Endothelial cell of umbilical vein (primary cell): ENCODE measurements at regions not wholly inside any gene's neighbourhood (a gene's known extent, or its start where the extent isn't known, plus 50 kb on each side); places are given as distances from the start of the nearest gene placed in this dataset.

Experiments
- BruUV-seq: library from RNA; stranded (reverse); fragments of 400-500 nt; replicated peaks from 2 replicates; lab custom pipeline; 2021; lab: Mats Ljungman, UMichigan
- CTCF ChIA-PET: fragments of 300-600, 350-600 bp; sonication (Branson Sonifier 250); formaldehyde crosslinking; loops from one replicate; lab custom pipeline; 2021; ENCODE audit warnings: antibody characterized with exemption, inconsistent platforms; lab: Charles Lee
- POLR2A ChIA-PET: fragments of 300-600, 350-600 bp; sonication (Branson Sonifier 250); formaldehyde crosslinking; loops from one replicate; lab custom pipeline; 2021; ENCODE audit warnings: antibody characterized with exemption, inconsistent platforms; lab: Charles Lee
- DNase-seq: peaks from one replicate; pipeline ENCODE4 v3.0.0-alpha.2; 2011; ENCODE audit warnings: low read depth, low spot score
- FAIRE-seq: peaks from 2 replicates; lab custom pipeline; 2011; peaks lifted over from hg19 to GRCh38; lab: Jason Lieb, UNC
- H2AFZ ChIP-seq: 2 replicates; pipeline ENCODE4 v1.6.0; 2012; ENCODE audit warnings: low read depth, low read length, control low read depth, inconsistent platforms
- H3K27ac ChIP-seq: 2 replicates; pipeline ENCODE4 v1.5.1; 2011; ENCODE audit warnings: low read depth, mild to moderate bottlenecking, control low read depth, low read length, moderate library complexity; ENCODE audit not compliant: insufficient read depth
- H3K27me3 ChIP-seq, 2 experiments: 2 replicates each; pipeline versions ENCODE4 v1.6.0 to v1.6.1; 2011; ENCODE audit warnings: low read length in 2 of 2, mixed read lengths in 1 of 2; ENCODE audit not compliant: control insufficient read depth in 2 of 2, insufficient read depth in 2 of 2
- H3K36me3 ChIP-seq, 2 experiments: 2 replicates in 1 of 2; 3 replicates in 1 of 2; pipeline ENCODE4 v1.5.1; 2011; ENCODE audit warnings: low read length in 2 of 2, mild to moderate bottlenecking in 1 of 2, moderate library complexity in 1 of 2; ENCODE audit not compliant: control insufficient read depth in 2 of 2, insufficient read depth in 2 of 2; ENCODE audit errors: extremely low read depth in 1 of 2
- H3K4me1 ChIP-seq: 3 replicates; pipeline ENCODE4 v1.5.1; 2011; ENCODE audit warnings: mild to moderate bottlenecking, low read length; ENCODE audit not compliant: control insufficient read depth, insufficient read depth; ENCODE audit errors: extremely low read depth
- H3K4me2 ChIP-seq: 2 replicates; pipeline ENCODE4 v1.6.1; 2011; ENCODE audit warnings: low read length, control low read depth, mixed read lengths; ENCODE audit not compliant: insufficient read depth
- H3K4me3 ChIP-seq, 3 experiments: fragments of 200-600 bp in 1 of 3; sonication (generic), shearing (Covaris generic) in 1 of 3; replicated peaks in 1 of 3; 2 replicates each; pipeline ENCODE4 v1.5.1; 2011 to 2016; ENCODE audit warnings: control low read depth in 3 of 3, low read length in 3 of 3, mild to moderate bottlenecking in 2 of 3, inconsistent platforms in 1 of 3, low read depth in 1 of 3, moderate library complexity in 1 of 3; ENCODE audit not compliant: insufficient read depth in 1 of 3
- H3K79me2 ChIP-seq: 2 replicates; pipeline ENCODE4 v1.6.0; 2012; ENCODE audit warnings: low read length, inconsistent platforms; ENCODE audit not compliant: control insufficient read depth, insufficient read depth
- H3K9ac ChIP-seq: replicated peaks from 2 replicates; pipeline ENCODE3; 2011; ENCODE audit warnings: low read length, control low read depth; ENCODE audit not compliant: insufficient read depth; ENCODE audit errors: extremely low read depth
- H3K9me1 ChIP-seq: replicated peaks from 3 replicates; pipeline ENCODE4 v1.6.0; 2011; ENCODE audit warnings: mild to moderate bottlenecking, low read length; ENCODE audit not compliant: control insufficient read depth, insufficient read depth; ENCODE audit errors: extremely low read depth
- H3K9me3 ChIP-seq: replicated peaks from 2 replicates; pipeline ENCODE4 v1.5.1; 2012; ENCODE audit warnings: low read length, inconsistent platforms; ENCODE audit not compliant: control insufficient read depth, insufficient read depth
- H4K20me1 ChIP-seq: replicated peaks from 2 replicates; pipeline ENCODE3; 2011; ENCODE audit warnings: mild to moderate bottlenecking, low read length; ENCODE audit not compliant: control insufficient read depth, insufficient read depth; ENCODE audit errors: extremely low read depth
- CTCF ChIP-seq, 2 donors: IDR thresholded peaks; 1 replicate in 1 of 2; 2 replicates in 1 of 2; pipeline ENCODE4 v1.5.1; 2011; ENCODE audit warnings: low read length in 2 of 2, mild to moderate bottlenecking in 2 of 2, moderate library complexity in 2 of 2, control low read depth in 1 of 2, inconsistent platforms in 1 of 2, low read depth in 1 of 2; ENCODE audit not compliant: insufficient read depth in 1 of 2; ENCODE audit errors: extremely low read depth in 1 of 2
- EZH2 ChIP-seq: IDR thresholded peaks from 2 replicates; pipeline ENCODE4 v1.6.1; 2012; ENCODE audit warnings: borderline replicate concordance, low read depth, mild to moderate bottlenecking, moderate library complexity, low read length, inconsistent platforms; ENCODE audit not compliant: severe bottlenecking
- FOS ChIP-seq: IDR thresholded peaks from 2 replicates; pipeline ENCODE4 v1.6.1; 2011; ENCODE audit warnings: mild to moderate bottlenecking, low read length, moderate library complexity, borderline replicate concordance; ENCODE audit not compliant: insufficient read depth
- GATA2 ChIP-seq: IDR thresholded peaks from 2 replicates; pipeline ENCODE4 v1.7.0; 2011; ENCODE audit warnings: low read depth, mild to moderate bottlenecking, moderate library complexity, mixed read lengths, low read length; ENCODE audit not compliant: insufficient read length, insufficient read depth
- JUN ChIP-seq: IDR thresholded peaks from 2 replicates; pipeline ENCODE4 v1.6.1; 2011; ENCODE audit warnings: borderline replicate concordance, low read depth; ENCODE audit not compliant: insufficient read length, insufficient read depth
- MAX ChIP-seq: IDR thresholded peaks from 2 replicates; pipeline ENCODE4 v1.6.1; 2011; ENCODE audit not compliant: insufficient read depth, insufficient read length
- MYC ChIP-seq: IDR thresholded peaks from one replicate; pipeline ENCODE4 v1.6.1; 2011; ENCODE audit warnings: mild to moderate bottlenecking, low read depth, low read length
- POLR2A ChIP-seq: IDR thresholded peaks from 2 replicates; pipeline ENCODE4 v1.6.1; 2012; ENCODE audit warnings: low read depth, mild to moderate bottlenecking, control low read depth, low read length
- POLR2AphosphoS5 ChIP-seq: IDR thresholded peaks from 2 replicates; pipeline ENCODE4 v1.6.1; 2012; ENCODE audit warnings: low read depth, mild to moderate bottlenecking, control low read depth, low read length, moderate library complexity; ENCODE audit not compliant: insufficient read depth
- dilution Hi-C: fragments of 300-500 bp; cut with MboI; formaldehyde crosslinking; loops from one replicate; pipeline ENCODE4 v1.15.0; 2019; ENCODE audit warnings: low sequenced_read_pairs; ENCODE audit not compliant: extremely low pct_ligation_motif_present
- intact Hi-C: fragments of 100-400 bp; cut with micrococcal nuclease; formaldehyde crosslinking; loops from one replicate; pipeline ENCODE4 v1.10.0; 2022

- no peak for FAIRE-seq
- dilution Hi-C loops: no loop called here
Measured at GRCh38 chr1:187920976-187921375, 1092.2 kb downstream of the PLA2G4A start.

GRCh38 chr1:187921426-187921825, 1092.7 kb downstream of the PLA2G4A start:
- ChIA-PET CTCF (interaction anchor here (0.6 to 1.1 kb wide), 2 partner anchors 9 to 211 kb away, joined by 3 read pairs; no protein-coding TSS in a partner anchor), POLR2A (no interaction called here)
- Histone ChIP-seq H3K79me2 (no peaks in the 10 kb centered on the region), H2AFZ (no peak overlapping the region), H4K20me1 (no peaks in the 10 kb centered on the region), H3K9me3 (no peaks in the 10 kb centered on the region), H3K4me3 (no peak overlapping the region), H3K27ac (no peak overlapping the region), H3K9me1 (no peaks in the 10 kb centered on the region), H3K4me1 (no peaks in the 10 kb centered on the region), H3K9ac (no peak overlapping the region), H3K27me3 (no peaks in the 10 kb centered on the region), H3K4me2 (no peak overlapping the region), H3K36me3 (no peaks in the 10 kb centered on the region)
- BruUV-seq: no TSS peak
- FAIRE-seq: no peak
- intact Hi-C loops (loop anchor here (10.0 kb wide), 1 partner anchor 867 kb away; no protein-coding TSS in a partner anchor), dilution Hi-C loops (no loop called here)
- no peak for DNase-seq
- TF ChIP-seq MYC (no peak), MAX (no peak), POLR2A (no peak), POLR2AphosphoS5 (no peak), EZH2 (no peak), FOS (no peak), CTCF (IDR thresholded peaks at IDR 0.05; ENCODE audit: extremely low read depth in 1 of 2, insufficient read depth in 1 of 2, low read depth in 1 of 2, low read length in 2 of 2) (no peak), JUN (no peak)

More at GRCh38 chr1:187920976-187921375, 1092.2 kb downstream of the PLA2G4A start:
- no TSS peak for BruUV-seq
- H3K9me1 ChIP-seq: no peaks in the 10 kb centered on the region
- H4K20me1 ChIP-seq: no peaks in the 10 kb centered on the region
- CTCF ChIA-PET: interaction anchor here (0.6 to 1.1 kb wide), 2 partner anchors 9 to 211 kb away, joined by 3 read pairs; no protein-coding TSS in a partner anchor
- DNase-seq: no peak
- H3K36me3 ChIP-seq: no peaks in the 10 kb centered on the region
- no peak overlapping the region for H3K9ac ChIP-seq
- no peak overlapping the region for H3K4me2 ChIP-seq
- no peaks in the 10 kb centered on the region for H3K4me1 ChIP-seq
- no peak overlapping the region for H3K27ac ChIP-seq
- POLR2A ChIA-PET: no interaction called here
- TF ChIP-seq EZH2: no peak
- TF ChIP-seq POLR2AphosphoS5: no peak
- no peak for TF ChIP-seq GATA2
- TF ChIP-seq MAX: no peak
- H3K4me3 ChIP-seq: no peak overlapping the region
- no peaks in the 10 kb centered on the region for H3K27me3 ChIP-seq
- no peaks in the 10 kb centered on the region for H3K79me2 ChIP-seq
- intact Hi-C loops: loop anchor here (10.0 kb wide), 1 partner anchor 866 kb away; no protein-coding TSS in a partner anchor
- H2AFZ ChIP-seq: no peak overlapping the region
- no peaks in the 10 kb centered on the region for H3K9me3 ChIP-seq
